ENCODE measurements at regions not wholly inside any gene's neighbourhood (a gene's known extent, or its start where the extent isn't known, plus 50 kb on each side); places are given as distances from the start of the nearest gene placed in this dataset.
"Not testable (repeated sequence)": the region's sequence is repeated elsewhere in the genome, so short reads cannot be mapped to it uniquely, and the experiment has no call there.

- DNase-seq, result not testable (repeated sequence)
These were observed 67.1 kb upstream of the PPP1R26 start for GRCh38 chr9:135412315-135413085.

GRCh38 chr9:135413086-135413375 is 66.6 kb upstream of the PPP1R26 start:
- DNase-seq, result no peak

GRCh38 chr9:135413461-135413860 is 66.1 kb upstream of the PPP1R26 start:
- DNase-seq, result no peak

- no peak for DNase-seq
These were observed 65.3 kb upstream of the PPP1R26 start for GRCh38 chr9:135414293-135414692.

- DNase-seq, result no peak
These were observed 64.0 kb upstream of the PPP1R26 start for GRCh38 chr9:135415586-135415985.

GRCh38 chr9:135416664-135417290 is 62.8 kb upstream of the PPP1R26 start:
- DNase-seq, result no peak

GRCh38 chr9:135418161-135418560 is 61.4 kb upstream of the PPP1R26 start:
- no peak for DNase-seq

GRCh38 chr9:135419106-135419505 is 60.5 kb upstream of the PPP1R26 start:
- no peak for DNase-seq

GRCh38 chr9:135422341-135422944 is 57.1 kb upstream of the PPP1R26 start:
- no peak for DNase-seq

GRCh38 chr9:135423725-135424124 is 55.9 kb upstream of the PPP1R26 start:
- DNase-seq, result no peak
